ENCODE measurements at regions not wholly inside any gene's neighbourhood (a gene's known extent, or its start where the extent isn't known, plus 50 kb on each side); places are given as distances from the start of the nearest gene placed in this dataset.

DNA sequence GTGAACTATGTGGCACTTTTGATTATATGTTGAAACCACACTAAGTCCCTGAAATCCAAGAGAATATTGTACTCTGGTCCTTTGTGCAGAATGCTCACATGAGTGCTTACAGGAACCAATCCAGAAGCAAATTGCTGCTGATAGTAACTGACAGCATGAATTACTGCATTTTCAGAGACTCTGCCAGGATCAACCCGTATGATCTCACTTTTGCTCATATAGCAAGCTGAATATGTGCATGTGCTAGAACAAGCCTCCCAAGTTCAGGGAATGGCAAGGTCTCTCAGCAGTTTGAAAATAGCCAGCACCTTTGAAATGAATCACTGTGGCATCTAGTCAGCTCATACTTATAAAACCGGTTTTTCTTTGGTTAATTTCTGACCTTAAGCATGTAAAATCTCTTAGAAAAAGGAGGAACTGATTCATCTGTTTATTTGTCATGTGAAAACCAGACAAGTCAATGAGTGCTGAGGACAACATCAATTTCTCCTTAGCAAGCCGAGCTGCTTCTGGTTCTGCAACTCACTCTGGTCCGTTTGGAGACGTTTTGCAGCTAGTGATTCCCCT is 215.7 kb upstream of the ELL2 start:
- TF ChIP-seq CTCF (IDR thresholded peaks at IDR 0.05) (no peak), ZFX (IDR thresholded peaks at IDR 0.05; ENCODE audit: borderline replicate concordance) (no peak)
